Transverse colon (tissue), 4 donors: ENCODE measurements at regions not wholly inside any gene's neighbourhood (a gene's known extent, or its start where the extent isn't known, plus 50 kb on each side); places are given as distances from the start of the nearest gene placed in this dataset.

ENCODE experiments used
- DNase-seq: peaks from one replicate; pipeline ENCODE4 v3.0.0-alpha.2; 2019
- H3K27ac ChIP-seq, 4 donors: fragments of 200-600 bp; sonication (generic); 2 replicates each; pipeline ENCODE4 v1.5.1; 2016 to 2018; ENCODE audit warnings: inconsistent platforms in 4 of 4
- H3K27me3 ChIP-seq: fragments of 200-600 bp; sonication (generic); 2 replicates; pipeline ENCODE4 v1.5.1; 2017; ENCODE audit warnings: inconsistent platforms
- H3K36me3 ChIP-seq, 4 donors: fragments of 200-600 bp; sonication (generic); 2 replicates each; pipeline ENCODE4 v1.5.1; 2017 to 2019; ENCODE audit warnings: inconsistent platforms in 4 of 4
- H3K4me1 ChIP-seq, 4 donors: fragments of 200-600 bp; sonication (generic); 2 replicates each; pipeline ENCODE4 v1.5.1; 2017 to 2020; ENCODE audit warnings: inconsistent platforms in 4 of 4
- H3K4me3 ChIP-seq, 4 donors: fragments of 200-600 bp; sonication (generic); 1 replicate in 1 of 4; 2 replicates in 3 of 4; pipeline versions ENCODE4 v1.5.1 to v1.6.1; 2017 to 2019; ENCODE audit warnings: inconsistent platforms in 4 of 4
- H3K9me3 ChIP-seq, 2 donors: fragments of 200-600 bp; sonication (generic); 2 replicates each; pipeline ENCODE4 v1.5.1; 2017 to 2019; ENCODE audit warnings: inconsistent platforms in 2 of 2
- CTCF ChIP-seq, 5 experiments: fragments of 200-600 bp in 3 of 5; fragments of 450-650 bp in 2 of 5; sonication (generic) in 3 of 5; IDR thresholded peaks; 1 replicate in 2 of 5; 2 replicates in 3 of 5; pipeline ENCODE4 v1.5.1; 2016 to 2017; ENCODE audit warnings: antibody characterized with exemption in 5 of 5, inconsistent platforms in 3 of 5, mild to moderate bottlenecking in 2 of 5, moderate library complexity in 1 of 5
- EP300 ChIP-seq: sonication (generic); formaldehyde crosslinking; IDR thresholded peaks from one replicate; pipeline ENCODE4 v1.6.1; 2017; ENCODE audit warnings: antibody characterized with exemption, low read depth
- POLR2A ChIP-seq: fragments of 450-650 bp; IDR thresholded peaks from one replicate; pipeline ENCODE4 v1.6.1; 2016; ENCODE audit warnings: antibody characterized with exemption, mild to moderate bottlenecking, moderate library complexity
- POLR2AphosphoS5 ChIP-seq, 3 donors: sonication (generic); formaldehyde crosslinking; IDR thresholded peaks; one replicate each; pipeline ENCODE4 v1.6.1; 2016; ENCODE audit warnings: antibody characterized with exemption in 3 of 3
- WGBS, 2 donors: methylation state at CpG; one replicate each; pipeline ENCODE4 v1.1.5; 2018; ENCODE audit warnings: low coverage in 1 of 2; 5-methylcytosine and 5-hydroxymethylcytosine counted together
- in situ Hi-C, 4 donors: fragments of 200-750 bp; cut with MboI; loops; one replicate each; pipeline versions ENCODE4 v1.15.0 to v1.15.1; 2017; ENCODE audit warnings: low sequenced_read_pairs in 3 of 4, low pct_ligation_motif_present in 1 of 4, low pct_unique_long_range_greater_than_20kb in 1 of 4
- intact Hi-C: fragments of 100-400 bp; cut with DNase I; formaldehyde crosslinking; loops from one replicate; pipeline ENCODE4 v1.15.1; 2023; ENCODE audit warnings: low total_unique reads

- 43 to 45% methylated on average over 2 of the region's 2 CpGs for whole genome bisulfite sequencing, 2 donors
- DNase-seq = no peak
- Histone ChIP-seq H3K4me1 (no peaks in the 10 kb centered on the region), H3K27me3 (no peaks in the 10 kb centered on the region), H3K9me3 (no peaks in the 10 kb centered on the region), H3K27ac (no peak overlapping the region), H3K36me3 (no peaks in the 10 kb centered on the region), H3K4me3 (no peak overlapping the region)
- in situ Hi-C loops = no loop called here
- intact Hi-C loops = no loop called here
- TF ChIP-seq CTCF (IDR thresholded peaks at IDR 0.05) = no peak
- TF ChIP-seq EP300 = no peak
- TF ChIP-seq POLR2A = no peak
- no peak for TF ChIP-seq POLR2AphosphoS5 (IDR thresholded peaks at IDR 0.05)
Observed at GRCh38 chr1:238404921-238405320, 514.2 kb upstream of the ZP4 start.

GRCh38 chr1:238404481-238404880, 513.8 kb upstream of the ZP4 start:
- Histone ChIP-seq H3K4me3 (no peak overlapping the region), H3K27ac (no peak overlapping the region), H3K27me3 (no peaks in the 10 kb centered on the region), H3K4me1 (no peaks in the 10 kb centered on the region), H3K36me3 (no peaks in the 10 kb centered on the region), H3K9me3 (no peaks in the 10 kb centered on the region)
- no peak for TF ChIP-seq POLR2AphosphoS5 (IDR thresholded peaks at IDR 0.05)
- no peak for TF ChIP-seq EP300
- TF ChIP-seq CTCF (IDR thresholded peaks at IDR 0.05) = no peak
- TF ChIP-seq POLR2A = no peak
- WGBS, 2 donors = 25 to 57% methylated on average over 1 of the region's 1 CpG
- intact Hi-C loops = no loop called here
- DNase-seq = no peak
- in situ Hi-C loops = no loop called here

GRCh38 chr1:238401144-238401543, 510.4 kb upstream of the ZP4 start:
- Histone ChIP-seq H3K4me1 (no peaks in the 10 kb centered on the region), H3K27me3 (no peaks in the 10 kb centered on the region), H3K4me3 (no peak overlapping the region), H3K27ac (no peak overlapping the region), H3K9me3 (no peaks in the 10 kb centered on the region), H3K36me3 (no peaks in the 10 kb centered on the region)
- no peak for DNase-seq
- intact Hi-C loops = no loop called here
- TF ChIP-seq EP300 (no peak), POLR2AphosphoS5 (IDR thresholded peaks at IDR 0.05) (no peak), POLR2A (no peak), CTCF (IDR thresholded peaks at IDR 0.05) (no peak)
- in situ Hi-C loops = no loop called here
- 28 to 38% methylated on average over 2 to 4 of the region's 4 CpGs for WGBS, 2 donors

- Histone ChIP-seq H3K9me3 (no peaks in the 10 kb centered on the region), H3K27me3 (no peaks in the 10 kb centered on the region), H3K36me3 (no peaks in the 10 kb centered on the region), H3K27ac (no peak overlapping the region), H3K4me3 (no peak overlapping the region), H3K4me1 (no peaks in the 10 kb centered on the region)
- in situ Hi-C loops = no loop called here
- TF ChIP-seq POLR2AphosphoS5 (IDR thresholded peaks at IDR 0.05) (no peak), EP300 (no peak), POLR2A (no peak), CTCF (IDR thresholded peaks at IDR 0.05) (no peak)
- intact Hi-C loops = no loop called here
- WGBS, 2 donors = 70 to 93% methylated on average over 2 to 4 of the region's 4 CpGs
- no peak for DNase-seq
Observed at GRCh38 chr1:238399558-238399957, 508.8 kb upstream of the ZP4 start.
